ENCODE measurements at regions not wholly inside any gene's neighbourhood (a gene's known extent, or its start where the extent isn't known, plus 50 kb on each side); places are given as distances from the start of the nearest gene placed in this dataset.

GRCh38 chr6:125477156-125477555, 175.4 kb upstream of the HDDC2 start:
- H3K27ac ChIP-seq = no peak overlapping the region
- TF ChIP-seq CTCF (conservative IDR thresholded peaks at IDR 0.05) (no peak), ZFX (IDR thresholded peaks at IDR 0.05) (no peak)

- TF ChIP-seq ZFX (IDR thresholded peaks at IDR 0.05) = no peak
- TF ChIP-seq CTCF (conservative IDR thresholded peaks at IDR 0.05) = no peak
- H3K27ac ChIP-seq = no peak overlapping the region
These were observed 176.1 kb upstream of the HDDC2 start for GRCh38 chr6:125477844-125478243.

GRCh38 chr6:125480146-125480545, 178.4 kb upstream of the HDDC2 start:
- no peak for TF ChIP-seq ZFX (IDR thresholded peaks at IDR 0.05)
- TF ChIP-seq CTCF (conservative IDR thresholded peaks at IDR 0.05) = no peak
- H3K27ac ChIP-seq = no peak overlapping the region

- TF ChIP-seq CTCF (conservative IDR thresholded peaks at IDR 0.05) (no peak), ZFX (IDR thresholded peaks at IDR 0.05) (no peak)
- H3K27ac ChIP-seq = no peak overlapping the region
These were observed 178.8 kb upstream of the HDDC2 start for GRCh38 chr6:125480571-125480970.

- TF ChIP-seq CTCF (conservative IDR thresholded peaks at IDR 0.05) = no peak
- TF ChIP-seq ZFX (IDR thresholded peaks at IDR 0.05) = no peak
- H3K27ac ChIP-seq = no peak overlapping the region
These were observed 179.3 kb upstream of the HDDC2 start for GRCh38 chr6:125481056-125481455.

- TF ChIP-seq ZFX (IDR thresholded peaks at IDR 0.05) (no peak), CTCF (conservative IDR thresholded peaks at IDR 0.05) (no peak)
- no peak overlapping the region for H3K27ac ChIP-seq
These were observed 184.0 kb upstream of the HDDC2 start for GRCh38 chr6:125485757-125486156.

GRCh38 chr6:125486881-125487280, 185.1 kb upstream of the HDDC2 start:
- TF ChIP-seq CTCF (conservative IDR thresholded peaks at IDR 0.05) = no peak
- no peak overlapping the region for H3K27ac ChIP-seq

All from C4-2B (cell line).